OCI-LY3 (cell line): ENCODE measurements at regions not wholly inside any gene's neighbourhood (a gene's known extent, or its start where the extent isn't known, plus 50 kb on each side); places are given as distances from the start of the nearest gene placed in this dataset.
A peak's percentile ranks its signal among the peaks of the same experiment; 100 is the strongest.

ENCODE experiments used
- EZH2phosphoT487 ChIP-seq: fragments of 200-600 bp; shearing (Covaris generic); IDR thresholded peaks from 2 replicates; pipeline ENCODE4 v1.6.1; 2018; ENCODE audit warnings: antibody characterized with exemption, mixed run types, low read depth
- TF ChIP-seq, protein P1 (sequence below): fragments of 200-600, 300-600 bp; sonication (generic); IDR thresholded peaks from 2 replicates; pipeline ENCODE4 v1.5.1; 2014; ENCODE audit warnings: antibody characterized with exemption, low read length, low read depth

DNA sequence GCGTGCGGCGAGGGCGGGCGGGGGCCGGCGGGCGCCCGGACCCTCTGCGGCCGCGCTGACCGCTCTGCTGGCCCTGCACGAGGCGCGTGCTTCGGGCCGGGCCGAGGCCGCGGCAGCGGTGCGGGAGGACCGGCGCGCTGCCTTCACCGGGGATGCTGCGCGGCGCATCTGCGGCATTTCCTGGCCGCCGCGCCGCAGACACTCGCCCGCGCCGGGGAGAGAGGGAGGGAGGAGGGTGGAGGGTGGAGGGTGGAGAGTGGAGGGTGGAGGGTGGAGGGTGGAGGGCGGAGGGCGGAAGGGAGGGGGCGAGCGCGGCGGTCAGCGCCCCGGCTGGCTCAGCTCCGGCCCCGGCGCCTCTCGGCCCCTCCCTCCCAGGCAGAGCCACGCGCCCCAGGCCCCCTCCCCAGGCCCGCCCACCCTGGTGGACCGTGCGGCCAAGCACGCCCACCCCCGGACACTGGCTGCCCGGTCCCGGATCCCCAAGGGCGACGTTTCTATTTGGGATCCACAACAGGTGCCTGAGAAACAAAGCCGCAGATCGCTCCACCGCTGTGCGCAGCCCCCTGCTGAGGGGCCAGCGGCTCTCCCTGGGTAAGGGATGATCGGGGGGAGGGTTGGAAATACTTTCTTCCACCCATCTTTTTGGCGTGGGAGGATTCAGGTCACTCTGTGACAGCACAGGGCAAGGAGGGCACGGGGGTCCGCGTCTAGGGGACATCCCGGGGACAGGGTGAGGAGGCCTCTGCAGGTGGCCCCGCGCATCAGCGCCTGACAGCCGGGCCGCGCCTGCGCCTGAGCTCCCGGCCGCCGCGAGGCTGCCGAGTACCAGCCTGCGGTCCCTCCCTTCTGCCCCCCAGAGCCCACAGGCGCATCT is 111.2 kb upstream of the BEND6 start:
- TF ChIP-seq, protein P1, sequence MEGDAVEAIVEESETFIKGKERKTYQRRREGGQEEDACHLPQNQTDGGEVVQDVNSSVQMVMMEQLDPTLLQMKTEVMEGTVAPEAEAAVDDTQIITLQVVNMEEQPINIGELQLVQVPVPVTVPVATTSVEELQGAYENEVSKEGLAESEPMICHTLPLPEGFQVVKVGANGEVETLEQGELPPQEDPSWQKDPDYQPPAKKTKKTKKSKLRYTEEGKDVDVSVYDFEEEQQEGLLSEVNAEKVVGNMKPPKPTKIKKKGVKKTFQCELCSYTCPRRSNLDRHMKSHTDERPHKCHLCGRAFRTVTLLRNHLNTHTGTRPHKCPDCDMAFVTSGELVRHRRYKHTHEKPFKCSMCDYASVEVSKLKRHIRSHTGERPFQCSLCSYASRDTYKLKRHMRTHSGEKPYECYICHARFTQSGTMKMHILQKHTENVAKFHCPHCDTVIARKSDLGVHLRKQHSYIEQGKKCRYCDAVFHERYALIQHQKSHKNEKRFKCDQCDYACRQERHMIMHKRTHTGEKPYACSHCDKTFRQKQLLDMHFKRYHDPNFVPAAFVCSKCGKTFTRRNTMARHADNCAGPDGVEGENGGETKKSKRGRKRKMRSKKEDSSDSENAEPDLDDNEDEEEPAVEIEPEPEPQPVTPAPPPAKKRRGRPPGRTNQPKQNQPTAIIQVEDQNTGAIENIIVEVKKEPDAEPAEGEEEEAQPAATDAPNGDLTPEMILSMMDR = peak; percentile 46
- no peak for TF ChIP-seq EZH2phosphoT487
